HepG2 (cell line): ENCODE measurements at regions not wholly inside any gene's neighbourhood (a gene's known extent, or its start where the extent isn't known, plus 50 kb on each side); places are given as distances from the start of the nearest gene placed in this dataset.

Source experiments
- ATAC-seq: fragments of 200-7000 bp; cut with Tn5 transposase; 3 replicates; pipeline ENCODE4 v1.9.1; 2020; ENCODE audit warnings: mild to moderate bottlenecking, moderate library complexity
- BruUV-seq: library from RNA; stranded (reverse); fragments of 400-500 nt; replicated peaks from 2 replicates; lab custom pipeline; 2021; lab: Mats Ljungman, UMichigan
- CTCF ChIA-PET: fragments of 300-600 bp; formaldehyde crosslinking; extraction: SDS; loops from one replicate; lab custom pipeline; 2021; ENCODE audit warnings: low total read pairs, inconsistent platforms, low intra/inter-chr PET ratio; lab: Yijun Ruan, JAX
- POLR2A ChIA-PET: fragments of 350-600 bp; sonication (Branson Sonifier 250); formaldehyde crosslinking; loops from one replicate; lab custom pipeline; 2020; ENCODE audit warnings: antibody characterized with exemption, inconsistent platforms; lab: Yijun Ruan, JAX
- DNase-seq: peaks from one replicate; pipeline ENCODE4 v3.0.0-alpha.2; 2015; ENCODE audit warnings: low spot score
- FAIRE-seq: peaks from 3 replicates; lab custom pipeline; 2011; peaks lifted over from hg19 to GRCh38; lab: Jason Lieb, UNC
- H2AFZ ChIP-seq: one replicate; pipeline ENCODE4 v1.6.1; 2011; ENCODE audit warnings: low read length, inconsistent platforms
- H3K27ac ChIP-seq: fragments of 300-600 bp; 3 replicates; pipeline ENCODE4 v1.8.0; 2011; ENCODE audit warnings: mixed run types, mild to moderate bottlenecking, mixed read lengths, low read length, inconsistent platforms; ENCODE audit not compliant: insufficient read depth; ENCODE audit errors: extremely low read length
- H3K27me3 ChIP-seq, 2 experiments: fragments of 200-600 bp in 1 of 2; 2 replicates in 1 of 2; 3 replicates in 1 of 2; pipeline versions ENCODE4 v1.6.0 to v1.8.0; 2011; ENCODE audit warnings: low read length in 2 of 2, mild to moderate bottlenecking in 2 of 2, moderate library complexity in 2 of 2, inconsistent platforms in 1 of 2; ENCODE audit not compliant: insufficient read depth in 2 of 2, control insufficient read depth in 1 of 2
- H3K36me3 ChIP-seq, 2 experiments: fragments of 200-600 bp in 1 of 2; replicated peaks in 1 of 2; 2 replicates in 1 of 2; 3 replicates in 1 of 2; pipeline versions ENCODE4 v1.5.1 to v1.8.0; 2011; ENCODE audit warnings: low read length in 2 of 2, inconsistent platforms in 1 of 2; ENCODE audit not compliant: insufficient read depth in 2 of 2, control insufficient read depth in 1 of 2
- H3K4me1 ChIP-seq: 2 replicates; pipeline ENCODE4 v1.5.1; 2012; ENCODE audit warnings: low read length, inconsistent platforms; ENCODE audit not compliant: insufficient read depth
- H3K4me2 ChIP-seq: 2 replicates; pipeline ENCODE4 v1.6.0; 2011; ENCODE audit warnings: low read depth, low read length, inconsistent platforms
- H3K4me3 ChIP-seq, 3 experiments: fragments of 200-600 bp in 1 of 3; sonication (generic), shearing (Covaris generic) in 1 of 3; replicated peaks in 1 of 3; 2 replicates each; pipeline ENCODE4 v1.5.1; 2011 to 2016; ENCODE audit warnings: low read length in 3 of 3, inconsistent platforms in 2 of 3, low read depth in 2 of 3, mild to moderate bottlenecking in 2 of 3, control low read depth in 1 of 3, mixed read lengths in 1 of 3; ENCODE audit not compliant: insufficient read depth in 1 of 3
- H3K79me2 ChIP-seq: one replicate; pipeline ENCODE4 v1.6.1; 2011; ENCODE audit warnings: low read length, inconsistent platforms; ENCODE audit not compliant: insufficient read depth
- H3K9ac ChIP-seq: 2 replicates; pipeline ENCODE4 v1.6.0; 2011; ENCODE audit warnings: mild to moderate bottlenecking, low read depth, low read length, inconsistent platforms; ENCODE audit not compliant: insufficient read depth
- H3K9me3 ChIP-seq: 2 replicates; pipeline ENCODE4 v1.5.1; 2012; ENCODE audit warnings: mild to moderate bottlenecking, low read length
- H4K20me1 ChIP-seq: 2 replicates; pipeline ENCODE4 v1.6.0; 2011; ENCODE audit warnings: inconsistent platforms, mild to moderate bottlenecking, low read length, moderate library complexity; ENCODE audit not compliant: insufficient read depth
- DZIP1 ChIP-seq: sonication (generic); formaldehyde crosslinking; IDR thresholded peaks from 2 replicates; pipeline ENCODE4 v1.5.0; 2020; ENCODE audit warnings: mild to moderate bottlenecking, missing genetic modification reagents
- HIVEP1 ChIP-seq: sonication (generic); formaldehyde crosslinking; IDR thresholded peaks from 2 replicates; pipeline ENCODE4 v1.4.0; 2020; ENCODE audit warnings: mild to moderate bottlenecking, missing genetic modification reagents
- KAT8 ChIP-seq: IDR thresholded peaks from 2 replicates; pipeline ENCODE4 v1.6.1; 2016; ENCODE audit warnings: missing genetic modification reagents, missing compliant biosample characterization
- MIER2 ChIP-seq: IDR thresholded peaks from 2 replicates; pipeline ENCODE4 v1.6.1; 2016; ENCODE audit warnings: missing biosample characterization, missing genetic modification reagents
- NRL ChIP-seq: sonication (generic); formaldehyde crosslinking; IDR thresholded peaks from 2 replicates; pipeline ENCODE4 v1.5.0; 2020; ENCODE audit warnings: missing genetic modification reagents, mild to moderate bottlenecking, moderate library complexity, borderline replicate concordance
- PLRG1 ChIP-seq: fragments of 450-650 bp; conservative IDR thresholded peaks from 2 replicates; pipeline ENCODE4 v1.6.1; 2016
- RELA ChIP-seq: sonication (generic); formaldehyde crosslinking; IDR thresholded peaks from 2 replicates; pipeline ENCODE4 v1.4.0; 2020; ENCODE audit warnings: missing genetic modification reagents
- TFE3 ChIP-seq: IDR thresholded peaks from 2 replicates; pipeline ENCODE4 v1.6.1; 2016
- WIZ ChIP-seq: sonication (generic); formaldehyde crosslinking; IDR thresholded peaks from 2 replicates; pipeline ENCODE4 v1.5.1; 2020; ENCODE audit warnings: mild to moderate bottlenecking, missing genetic modification reagents
- YEATS2 ChIP-seq: sonication (generic); formaldehyde crosslinking; IDR thresholded peaks from 2 replicates; pipeline ENCODE4 v1.4.0; 2020; ENCODE audit warnings: missing genetic modification reagents, borderline replicate concordance
- ZBTB14 ChIP-seq: sonication (generic); formaldehyde crosslinking; IDR thresholded peaks from 2 replicates; pipeline ENCODE4 v1.4.0; 2020; ENCODE audit warnings: missing genetic modification reagents
- ZBTB33 ChIP-seq: sonication (generic); formaldehyde crosslinking; IDR thresholded peaks from 2 replicates; pipeline ENCODE4 v1.4.0; 2020; ENCODE audit warnings: missing genetic modification reagents
- ZFYVE20 ChIP-seq: sonication (generic); formaldehyde crosslinking; IDR thresholded peaks from 2 replicates; pipeline ENCODE4 v1.8.0; 2023; ENCODE audit warnings: low read depth, mild to moderate bottlenecking, moderate library complexity, missing genetic modification reagents, borderline replicate concordance
- ZNF274 ChIP-seq: sonication (generic); formaldehyde crosslinking; IDR thresholded peaks from 2 replicates; pipeline ENCODE4 v1.5.1; 2020; ENCODE audit warnings: mild to moderate bottlenecking, missing genetic modification reagents
- ZNF281 ChIP-seq: sonication (generic); formaldehyde crosslinking; IDR thresholded peaks from 2 replicates; pipeline ENCODE4 v1.4.0; 2020; ENCODE audit warnings: missing genetic modification reagents, borderline replicate concordance
- ZNF451 ChIP-seq: sonication (generic); formaldehyde crosslinking; IDR thresholded peaks from 2 replicates; pipeline ENCODE4 v1.5.0; 2020; ENCODE audit warnings: mild to moderate bottlenecking, missing genetic modification reagents
- ZNF772 ChIP-seq: sonication (generic); formaldehyde crosslinking; IDR thresholded peaks from 2 replicates; pipeline ENCODE4 v1.5.0; 2020; ENCODE audit warnings: mild to moderate bottlenecking, missing genetic modification reagents
- in situ Hi-C: cut with HindIII; loops from 2 replicates; pipeline ENCODE4 v1.10.0; 2017; ENCODE audit warnings: low pct_unique_long_range_greater_than_20kb; ENCODE audit not compliant: extremely low pct_ligation_motif_present
- intact Hi-C: fragments of 100-400 bp; cut with micrococcal nuclease; formaldehyde crosslinking; loops from one replicate; pipeline ENCODE4 v1.10.0; 2022; ENCODE audit not compliant: unreplicated experiment

- POLR2A ChIA-PET = no interaction called here
- intact Hi-C loops (no loop called here), in situ Hi-C loops (no loop called here)
- H3K79me2 ChIP-seq = no peaks in the 10 kb centered on the region
- H3K4me3 ChIP-seq = no peak overlapping the region
- no TSS peak for BruUV-seq
- ATAC-seq (no peak), FAIRE-seq (no peak), DNase-seq (no peak)
- no peak overlapping the region for H2AFZ ChIP-seq
- CTCF ChIA-PET = no interaction called here
- H3K9me3 ChIP-seq = no peaks in the 10 kb centered on the region
- H3K36me3 ChIP-seq = no peaks in the 10 kb centered on the region
- no peaks in the 10 kb centered on the region for H3K27me3 ChIP-seq
- no peak overlapping the region for H3K4me2 ChIP-seq
- no peak overlapping the region for H3K9ac ChIP-seq
- H3K27ac ChIP-seq = no peak overlapping the region
- H4K20me1 ChIP-seq = no peaks in the 10 kb centered on the region
- H3K4me1 ChIP-seq = no peaks in the 10 kb centered on the region
- TF ChIP-seq ZNF451 (no peak), KAT8 (no peak), NRL (CRISPR knock-in tag) (no peak), PLRG1 (no peak), HIVEP1 (CRISPR knock-in tag) (no peak), ZNF772 (CRISPR knock-in tag) (no peak), DZIP1 (CRISPR knock-in tag) (no peak), ZBTB33 (CRISPR knock-in tag) (no peak), ZBTB14 (CRISPR knock-in tag) (no peak), ZNF281 (CRISPR knock-in tag) (no peak), MIER2 (CRISPR knock-in tag) (no peak), ZFYVE20 (no peak), YEATS2 (CRISPR knock-in tag) (no peak), TFE3 (CRISPR knock-in tag) (no peak), ZNF274 (CRISPR knock-in tag) (no peak), RELA (no peak), WIZ (CRISPR knock-in tag) (no peak)
These were observed 95.6 kb upstream of the ACVR1 start for GRCh38 chr2:157971702-157972101.
